Neuronal stem cell (in vitro differentiated cells): ENCODE measurements at regions not wholly inside any gene's neighbourhood (a gene's known extent, or its start where the extent isn't known, plus 50 kb on each side); places are given as distances from the start of the nearest gene placed in this dataset.

Experiments used
- DNase-seq: peaks from one replicate; pipeline ENCODE4 v3.0.0-alpha.2; 2013; ENCODE audit warnings: low spot score
- H2AFZ ChIP-seq: one replicate; pipeline ENCODE4 v1.6.1; 2013; ENCODE audit warnings: mild to moderate bottlenecking, low read length, inconsistent platforms
- H2AK5ac ChIP-seq: 2 replicates; pipeline ENCODE4 v1.6.1; 2013; ENCODE audit warnings: low read depth, mild to moderate bottlenecking, inconsistent platforms, low read length, moderate library complexity, mixed read lengths
- H2BK120ac ChIP-seq: 2 replicates; pipeline ENCODE4 v1.6.1; 2013; ENCODE audit warnings: low read depth, mild to moderate bottlenecking, inconsistent platforms, low read length, moderate library complexity, mixed read lengths
- H2BK12ac ChIP-seq: one replicate; pipeline ENCODE4 v1.6.1; 2013; ENCODE audit warnings: low read length, inconsistent platforms
- H2BK15ac ChIP-seq: 2 replicates; pipeline ENCODE4 v1.6.1; 2013; ENCODE audit warnings: mild to moderate bottlenecking, low read length, inconsistent platforms, mixed read lengths
- H2BK5ac ChIP-seq: one replicate; pipeline ENCODE4 v1.6.1; 2013; ENCODE audit warnings: inconsistent platforms, mild to moderate bottlenecking, low read length, moderate library complexity
- H3K14ac ChIP-seq: one replicate; pipeline ENCODE4 v1.6.1; 2013; ENCODE audit warnings: low read length, inconsistent platforms
- H3K18ac ChIP-seq: 2 replicates; pipeline ENCODE4 v1.6.1; 2013; ENCODE audit warnings: low read length, inconsistent platforms
- H3K23ac ChIP-seq: 2 replicates; pipeline ENCODE4 v1.6.1; 2013; ENCODE audit warnings: low read depth, mild to moderate bottlenecking, mixed read lengths, low read length, inconsistent platforms; ENCODE audit not compliant: poor library complexity
- H3K27ac ChIP-seq: replicated peaks from 3 replicates; pipeline ENCODE4 v1.5.1; 2013; ENCODE audit warnings: low read length, inconsistent platforms
- H3K27me3 ChIP-seq, 3 experiments: 2 replicates each; pipeline ENCODE4 v1.6.1; 2013; ENCODE audit warnings: low read length in 3 of 3, mild to moderate bottlenecking in 2 of 3, inconsistent platforms in 1 of 3, low read depth in 1 of 3, mixed read lengths in 1 of 3, moderate library complexity in 1 of 3; ENCODE audit not compliant: control insufficient read depth in 3 of 3, insufficient read depth in 3 of 3
- H3K36me3 ChIP-seq, 2 donors: replicated peaks in 1 of 2; 2 replicates each; pipeline ENCODE4 v1.6.1; 2013; ENCODE audit warnings: low read length in 2 of 2; ENCODE audit not compliant: control insufficient read depth in 2 of 2, insufficient read depth in 2 of 2
- H3K4ac ChIP-seq: 2 replicates; pipeline ENCODE4 v1.6.1; 2013; ENCODE audit warnings: inconsistent platforms, mild to moderate bottlenecking, low read length, moderate library complexity
- H3K4me1 ChIP-seq, 2 donors: 1 replicate in 1 of 2; 2 replicates in 1 of 2; pipeline ENCODE4 v1.6.1; 2013; ENCODE audit warnings: low read length in 2 of 2, low read depth in 1 of 2; ENCODE audit not compliant: control insufficient read depth in 2 of 2, insufficient read depth in 1 of 2
- H3K4me2 ChIP-seq: one replicate; pipeline ENCODE4 v1.6.1; 2013; ENCODE audit warnings: mild to moderate bottlenecking, low read length, inconsistent platforms; ENCODE audit not compliant: insufficient read depth, poor library complexity, severe bottlenecking
- H3K4me3 ChIP-seq, 2 donors: 2 replicates each; pipeline ENCODE4 v1.5.1; 2013; ENCODE audit warnings: low read length in 2 of 2, mild to moderate bottlenecking in 2 of 2, inconsistent platforms in 1 of 2, moderate library complexity in 1 of 2
- H3K79me1 ChIP-seq: one replicate; pipeline ENCODE4 v1.6.1; 2013; ENCODE audit warnings: low read depth, mild to moderate bottlenecking, inconsistent platforms, low read length, moderate library complexity
- H3K9ac ChIP-seq: one replicate; pipeline ENCODE4 v1.6.1; 2013; ENCODE audit warnings: mild to moderate bottlenecking, low read depth, low read length, inconsistent platforms; ENCODE audit not compliant: poor library complexity
- H3K9me3 ChIP-seq, 2 donors: replicated peaks in 1 of 2; 2 replicates each; pipeline versions ENCODE3 to v1.6.1; 2013; ENCODE audit warnings: low read length in 2 of 2, mild to moderate bottlenecking in 2 of 2, inconsistent platforms in 1 of 2, low read depth in 1 of 2, mixed read lengths in 1 of 2, moderate library complexity in 1 of 2; ENCODE audit not compliant: control insufficient read depth in 2 of 2, insufficient read depth in 1 of 2
- H4K8ac ChIP-seq: one replicate; pipeline ENCODE4 v1.6.1; 2013; ENCODE audit warnings: low read depth, mild to moderate bottlenecking, inconsistent platforms, low read length, moderate library complexity
- H4K91ac ChIP-seq: one replicate; pipeline ENCODE4 v1.6.1; 2013; ENCODE audit warnings: low read length, low read depth, mild to moderate bottlenecking, inconsistent platforms; ENCODE audit not compliant: poor library complexity
- WGBS, 2 donors: extraction: QIAGEN DNeasy Blood & Tissue Kit; methylation state at CpG; one replicate each; pipeline ENCODE4 v1.1.7; 2013; ENCODE audit warnings: missing lambda C conversion rate in 2 of 2, mixed read lengths in 1 of 2; ENCODE audit not compliant: insufficient read length in 2 of 2, insufficient replicate concordance in 1 of 2; ENCODE audit errors: extremely low coverage in 2 of 2; 5-methylcytosine and 5-hydroxymethylcytosine counted together

- Histone ChIP-seq H2BK15ac (no peak overlapping the region), H2BK5ac (no peak overlapping the region), H4K91ac (no peak overlapping the region), H3K79me1 (no peaks in the 10 kb centered on the region), H3K23ac (no peak overlapping the region), H3K4me3 (no peak overlapping the region), H3K27ac (no peak overlapping the region), H3K14ac (no peak overlapping the region), H3K27me3 (no peaks in the 10 kb centered on the region), H2AK5ac (no peak overlapping the region), H2BK120ac (no peak overlapping the region), H3K36me3 (no peaks in the 10 kb centered on the region), H3K18ac (no peak overlapping the region), H4K8ac (no peak overlapping the region), H2BK12ac (no peak overlapping the region), H3K4ac (no peak overlapping the region), H3K4me1 (no peaks in the 10 kb centered on the region), H2AFZ (no peak overlapping the region), H3K4me2 (no peak overlapping the region), H3K9me3 (no peaks in the 10 kb centered on the region), H3K9ac (no peak overlapping the region)
- WGBS, 2 donors, result no CpG with 5 or more reads among the region's 1 CpG
- DNase-seq, result no peak
Observed at GRCh38 chr12:47328831-47329545, 249.2 kb upstream of the AMIGO2 start.

- no peaks in the 10 kb centered on the region for H3K4me1 ChIP-seq
- H2BK5ac ChIP-seq, result no peak overlapping the region
- no peak overlapping the region for H3K27ac ChIP-seq
- no peak overlapping the region for H3K18ac ChIP-seq
- no peaks in the 10 kb centered on the region for H3K9me3 ChIP-seq
- no peak overlapping the region for H4K91ac ChIP-seq
- no peak overlapping the region for H2BK12ac ChIP-seq
- no peak overlapping the region for H2BK120ac ChIP-seq
- no peak overlapping the region for H3K4me2 ChIP-seq
- H3K23ac ChIP-seq, result no peak overlapping the region
- no peaks in the 10 kb centered on the region for H3K27me3 ChIP-seq
- H3K9ac ChIP-seq, result no peak overlapping the region
- H3K14ac ChIP-seq, result peak overlapping the region; percentile 38
- WGBS, 2 donors, result no CpG with 5 or more reads among the region's 5 CpGs
- no peaks in the 10 kb centered on the region for H3K79me1 ChIP-seq
- no peak overlapping the region for H4K8ac ChIP-seq
- H2AK5ac ChIP-seq, result no peak overlapping the region
- DNase-seq, result no peak
- H2AFZ ChIP-seq, result no peak overlapping the region
- no peak overlapping the region for H3K4ac ChIP-seq
- no peak overlapping the region for H2BK15ac ChIP-seq
- no peaks in the 10 kb centered on the region for H3K36me3 ChIP-seq
- H3K4me3 ChIP-seq, result no peak overlapping the region
Observed at GRCh38 chr12:47326190-47326589, 246.4 kb upstream of the AMIGO2 start.

GRCh38 chr12:47323802-47324201, 244.0 kb upstream of the AMIGO2 start:
- Histone ChIP-seq H3K4me1 (no peaks in the 10 kb centered on the region), H2AFZ (no peak overlapping the region), H3K18ac (no peak overlapping the region), H2AK5ac (no peak overlapping the region), H2BK12ac (no peak overlapping the region), H3K4me2 (no peak overlapping the region), H4K8ac (no peak overlapping the region), H3K4ac (no peak overlapping the region), H3K9ac (no peak overlapping the region), H2BK15ac (no peak overlapping the region), H2BK120ac (no peak overlapping the region), H3K36me3 (no peaks in the 10 kb centered on the region), H2BK5ac (no peak overlapping the region), H3K27ac (no peak overlapping the region), H3K23ac (no peak overlapping the region), H3K14ac (no peak overlapping the region), H3K9me3 (peaks cover 0 to 2% of the 10 kb centered on the region in 2 donors), H3K27me3 (no peaks in the 10 kb centered on the region), H3K4me3 (no peak overlapping the region), H3K79me1 (no peaks in the 10 kb centered on the region), H4K91ac (no peak overlapping the region)
- no peak for DNase-seq
- WGBS, 2 donors, result no CpG with 5 or more reads among the region's 2 CpGs

GRCh38 chr12:47321436-47321835, 241.7 kb upstream of the AMIGO2 start:
- Histone ChIP-seq H3K4me2 (no peak overlapping the region), H3K79me1 (no peaks in the 10 kb centered on the region), H3K14ac (no peak overlapping the region), H3K4me1 (no peaks in the 10 kb centered on the region), H3K4ac (no peak overlapping the region), H2BK5ac (no peak overlapping the region), H2BK15ac (no peak overlapping the region), H2BK12ac (no peak overlapping the region), H3K23ac (no peak overlapping the region), H4K91ac (no peak overlapping the region), H3K9me3 (peaks cover 0 to 2% of the 10 kb centered on the region in 2 donors), H2AFZ (no peak overlapping the region), H4K8ac (no peak overlapping the region), H2BK120ac (no peak overlapping the region), H3K9ac (no peak overlapping the region), H3K36me3 (no peaks in the 10 kb centered on the region), H3K27ac (no peak overlapping the region), H3K27me3 (no peaks in the 10 kb centered on the region), H2AK5ac (no peak overlapping the region), H3K18ac (no peak overlapping the region), H3K4me3 (no peak overlapping the region)
- no CpG with 5 or more reads among the region's 2 CpGs for WGBS, 2 donors
- no peak for DNase-seq
